ENCODE measurements at regions not wholly inside any gene's neighbourhood (a gene's known extent, or its start where the extent isn't known, plus 50 kb on each side); places are given as distances from the start of the nearest gene placed in this dataset.
"Not testable (repeated sequence)": the region's sequence is repeated elsewhere in the genome, so short reads cannot be mapped to it uniquely, and the experiment has no call there.

- no peak overlapping the region for H3K4me3 ChIP-seq (ENCODE audit: low read depth, low read length)
Observed at GRCh38 chr18:10241579-10241978, 212.9 kb upstream of the APCDD1 start.

GRCh38 chr18:10242936-10243680, 211.3 kb upstream of the APCDD1 start:
- no peak overlapping the region for H3K4me3 ChIP-seq (ENCODE audit: low read depth, low read length)

- no peak overlapping the region for H3K4me3 ChIP-seq (ENCODE audit: low read depth, low read length)
Observed at GRCh38 chr18:10244341-10244740, 210.1 kb upstream of the APCDD1 start.

- H3K4me3 ChIP-seq (ENCODE audit: low read depth, low read length) = no peak overlapping the region
Observed at GRCh38 chr18:10245031-10245845, 209.2 kb upstream of the APCDD1 start.

GRCh38 chr18:10245846-10246175, 208.6 kb upstream of the APCDD1 start:
- no peak overlapping the region for H3K4me3 ChIP-seq (ENCODE audit: low read depth, low read length)

- no peak overlapping the region for H3K4me3 ChIP-seq (ENCODE audit: low read depth, low read length)
Observed at GRCh38 chr18:10247021-10247741, 207.3 kb upstream of the APCDD1 start.

- no peak overlapping the region for H3K4me3 ChIP-seq (ENCODE audit: low read depth, low read length)
Observed at GRCh38 chr18:10247742-10248082, 206.7 kb upstream of the APCDD1 start.

GRCh38 chr18:10248738-10249137, 205.7 kb upstream of the APCDD1 start:
- H3K4me3 ChIP-seq (ENCODE audit: low read depth, low read length) = no peak overlapping the region

- no peak overlapping the region for H3K4me3 ChIP-seq (ENCODE audit: low read depth, low read length)
Observed at GRCh38 chr18:10249270-10249669, 205.2 kb upstream of the APCDD1 start.

GRCh38 chr18:10249801-10250200, 204.6 kb upstream of the APCDD1 start:
- no peak overlapping the region for H3K4me3 ChIP-seq (ENCODE audit: low read depth, low read length)

- H3K4me3 ChIP-seq (ENCODE audit: low read depth, low read length) = no peak overlapping the region
Observed at GRCh38 chr18:10252494-10252893, 201.9 kb upstream of the APCDD1 start.

GRCh38 chr18:10252952-10253705, 201.3 kb upstream of the APCDD1 start:
- H3K4me3 ChIP-seq (ENCODE audit: low read depth, low read length) = no peak overlapping the region

- H3K4me3 ChIP-seq (ENCODE audit: low read depth, low read length) = not testable (repeated sequence)
Observed at GRCh38 chr18:10256276-10256675, 198.2 kb upstream of the APCDD1 start.

GRCh38 chr18:10258836-10259474, 195.5 kb upstream of the APCDD1 start:
- no peak overlapping the region for H3K4me3 ChIP-seq (ENCODE audit: low read depth, low read length)

GRCh38 chr18:10259901-10260300, 194.5 kb upstream of the APCDD1 start:
- H3K4me3 ChIP-seq (ENCODE audit: low read depth, low read length) = no peak overlapping the region

GRCh38 chr18:10261344-10262276, 192.8 kb upstream of the APCDD1 start:
- H3K4me3 ChIP-seq (ENCODE audit: low read depth, low read length) = no peak overlapping the region

GRCh38 chr18:10262566-10262965, 191.9 kb upstream of the APCDD1 start:
- no peak overlapping the region for H3K4me3 ChIP-seq (ENCODE audit: low read depth, low read length)

GRCh38 chr18:10264260-10264659, 190.2 kb upstream of the APCDD1 start:
- no peak overlapping the region for H3K4me3 ChIP-seq (ENCODE audit: low read depth, low read length)

GRCh38 chr18:10265560-10266333, 188.7 kb upstream of the APCDD1 start:
- no peak overlapping the region for H3K4me3 ChIP-seq (ENCODE audit: low read depth, low read length)

Measured in iPS-11a (cell line).